PFSK-1 (cell line): ENCODE measurements at regions not wholly inside any gene's neighbourhood (a gene's known extent, or its start where the extent isn't known, plus 50 kb on each side); places are given as distances from the start of the nearest gene placed in this dataset.

Source experiments
- POLR2AphosphoS5 ChIP-seq: IDR thresholded peaks from 2 replicates; pipeline ENCODE4 v1.6.1; 2012; ENCODE audit warnings: low read depth, mild to moderate bottlenecking, control low read depth, low read length, moderate library complexity
- REST ChIP-seq, 2 experiments: IDR thresholded peaks; 2 replicates each; pipeline versions ENCODE4 v1.6.1 to v1.8.0; 2011 to 2012; ENCODE audit warnings: low read depth in 2 of 2, low read length in 2 of 2, control low read depth in 1 of 2, inconsistent platforms in 1 of 2, mild to moderate bottlenecking in 1 of 2, moderate library complexity in 1 of 2; ENCODE audit not compliant: insufficient read depth in 1 of 2
- SIN3A ChIP-seq: IDR thresholded peaks from 2 replicates; pipeline ENCODE4 v1.6.1; 2012; ENCODE audit warnings: mild to moderate bottlenecking, low read length, moderate library complexity, borderline replicate concordance; ENCODE audit not compliant: insufficient read depth
- TAF1 ChIP-seq: IDR thresholded peaks from 2 replicates; pipeline ENCODE4 v1.6.1; 2012; ENCODE audit warnings: low read length, control low read depth, borderline replicate concordance; ENCODE audit not compliant: insufficient read depth

- TF ChIP-seq SIN3A (no peak), POLR2AphosphoS5 (no peak), TAF1 (no peak), REST (IDR thresholded peaks at IDR 0.05; ENCODE audit: insufficient read depth in 1 of 2, low read depth in 2 of 2, low read length in 2 of 2) (no peak)
Measured at GRCh38 chr21:32914424-32915039, 111.2 kb upstream of the OLIG2 start.
